NT2/D1 (cell line): ENCODE measurements at regions not wholly inside any gene's neighbourhood (a gene's known extent, or its start where the extent isn't known, plus 50 kb on each side); places are given as distances from the start of the nearest gene placed in this dataset.

Experiments used
- SUZ12 ChIP-seq: IDR thresholded peaks from 2 replicates; pipeline ENCODE4 v1.6.1; 2011; ENCODE audit not compliant: insufficient read length, insufficient read depth; ENCODE audit errors: extremely low read depth
- YY1 ChIP-seq: IDR thresholded peaks from 2 replicates; pipeline ENCODE4 v1.6.1; 2011; ENCODE audit not compliant: insufficient read length, insufficient read depth

- TF ChIP-seq YY1 (no peak), SUZ12 (no peak)
These were observed 926.6 kb downstream of the LTN1 start for GRCh38 chr21:28066076-28066475.
